ENCODE measurements at regions not wholly inside any gene's neighbourhood (a gene's known extent, or its start where the extent isn't known, plus 50 kb on each side); places are given as distances from the start of the nearest gene placed in this dataset.

DNA sequence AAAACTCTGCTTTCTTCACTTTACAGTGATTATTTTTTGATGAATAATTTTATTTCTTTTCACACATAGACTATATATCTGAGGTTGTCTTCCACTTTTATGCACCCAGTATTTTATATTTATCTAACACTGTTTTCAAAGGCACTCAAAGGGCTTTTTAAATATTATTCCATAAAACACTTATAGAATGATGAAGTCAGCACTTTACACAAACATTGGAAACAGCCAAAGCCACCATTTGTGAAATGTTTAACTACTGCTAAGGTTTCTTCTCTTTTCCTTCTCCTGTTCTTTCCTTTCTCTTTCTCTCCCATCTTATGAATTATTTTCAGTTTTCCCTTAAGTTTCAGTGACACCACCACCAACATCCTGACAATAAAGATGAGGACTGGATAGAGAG lies 317.7 kb upstream of the FAM78B start:
- TF ChIP-seq, protein P1, sequence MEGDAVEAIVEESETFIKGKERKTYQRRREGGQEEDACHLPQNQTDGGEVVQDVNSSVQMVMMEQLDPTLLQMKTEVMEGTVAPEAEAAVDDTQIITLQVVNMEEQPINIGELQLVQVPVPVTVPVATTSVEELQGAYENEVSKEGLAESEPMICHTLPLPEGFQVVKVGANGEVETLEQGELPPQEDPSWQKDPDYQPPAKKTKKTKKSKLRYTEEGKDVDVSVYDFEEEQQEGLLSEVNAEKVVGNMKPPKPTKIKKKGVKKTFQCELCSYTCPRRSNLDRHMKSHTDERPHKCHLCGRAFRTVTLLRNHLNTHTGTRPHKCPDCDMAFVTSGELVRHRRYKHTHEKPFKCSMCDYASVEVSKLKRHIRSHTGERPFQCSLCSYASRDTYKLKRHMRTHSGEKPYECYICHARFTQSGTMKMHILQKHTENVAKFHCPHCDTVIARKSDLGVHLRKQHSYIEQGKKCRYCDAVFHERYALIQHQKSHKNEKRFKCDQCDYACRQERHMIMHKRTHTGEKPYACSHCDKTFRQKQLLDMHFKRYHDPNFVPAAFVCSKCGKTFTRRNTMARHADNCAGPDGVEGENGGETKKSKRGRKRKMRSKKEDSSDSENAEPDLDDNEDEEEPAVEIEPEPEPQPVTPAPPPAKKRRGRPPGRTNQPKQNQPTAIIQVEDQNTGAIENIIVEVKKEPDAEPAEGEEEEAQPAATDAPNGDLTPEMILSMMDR (IDR thresholded peaks at IDR 0.05; ENCODE audit: insufficient read depth, low read length, severe bottlenecking) = no peak
- FAIRE-seq (no peak), DNase-seq (ENCODE audit: low read depth) (no peak)
- H3K4me3 ChIP-seq (ENCODE audit: low read depth, low read length) = no peak overlapping the region
- no peaks in the 10 kb centered on the region for H3K36me3 ChIP-seq (ENCODE audit: control insufficient read depth, insufficient read depth, low read length)
- H3K27me3 ChIP-seq (ENCODE audit: control insufficient read depth, insufficient read depth, low read length) = no peaks in the 10 kb centered on the region

DNA sequence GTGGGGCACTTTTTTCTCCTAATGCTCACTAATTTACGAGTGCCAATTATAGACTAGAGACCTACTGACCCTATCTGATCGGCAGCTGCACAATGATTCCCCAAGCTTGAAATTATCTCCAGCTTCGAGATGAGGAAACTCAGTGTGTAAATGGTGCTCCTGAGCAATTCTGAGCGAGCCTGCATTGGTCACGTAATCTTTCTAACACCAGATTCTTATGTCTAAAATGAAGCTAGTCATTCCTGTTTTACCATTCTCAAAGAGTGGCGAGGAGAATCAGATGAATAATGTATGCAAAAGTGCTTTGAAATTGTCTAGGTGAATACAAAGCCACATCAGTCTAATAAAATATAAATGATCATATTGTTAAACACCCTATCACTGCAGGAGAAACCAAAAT lies 318.1 kb upstream of the FAM78B start:
- TF ChIP-seq, protein P1 (IDR thresholded peaks at IDR 0.05; ENCODE audit: insufficient read depth, low read length, severe bottlenecking) = no peak
- Histone ChIP-seq H3K4me3 (ENCODE audit: low read depth, low read length) (no peak overlapping the region), H3K27me3 (ENCODE audit: control insufficient read depth, insufficient read depth, low read length) (no peaks in the 10 kb centered on the region), H3K36me3 (ENCODE audit: control insufficient read depth, insufficient read depth, low read length) (no peaks in the 10 kb centered on the region)
- FAIRE-seq (no peak), DNase-seq (ENCODE audit: low read depth) (no peak)

DNA sequence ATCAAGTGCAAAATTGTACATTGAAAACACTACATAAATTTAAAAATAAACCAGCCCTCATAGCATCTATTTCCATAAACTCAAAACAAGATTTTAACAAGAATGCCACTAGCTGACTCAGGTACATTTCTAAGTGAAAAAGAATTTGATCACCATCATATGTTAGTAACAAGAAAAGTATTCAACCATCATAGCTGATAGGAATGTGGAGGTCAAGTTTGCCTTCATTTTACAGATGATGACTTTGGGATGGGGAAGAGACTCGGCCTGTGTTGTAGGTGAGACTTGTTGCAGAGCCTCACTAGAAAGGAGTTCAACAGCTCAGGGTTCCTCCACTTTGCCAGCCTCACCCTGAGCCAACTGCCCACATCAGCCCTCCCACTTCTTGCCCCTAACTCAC lies 318.8 kb upstream of the FAM78B start:
- FAIRE-seq (no peak), DNase-seq (ENCODE audit: low read depth) (peak; percentile 43)
- Histone ChIP-seq H3K4me3 (ENCODE audit: low read depth, low read length) (no peak overlapping the region), H3K27me3 (ENCODE audit: control insufficient read depth, insufficient read depth, low read length) (no peaks in the 10 kb centered on the region), H3K36me3 (ENCODE audit: control insufficient read depth, insufficient read depth, low read length) (no peaks in the 10 kb centered on the region)
- TF ChIP-seq, protein P1 (IDR thresholded peaks at IDR 0.05; ENCODE audit: insufficient read depth, low read length, severe bottlenecking) = no peak

DNA sequence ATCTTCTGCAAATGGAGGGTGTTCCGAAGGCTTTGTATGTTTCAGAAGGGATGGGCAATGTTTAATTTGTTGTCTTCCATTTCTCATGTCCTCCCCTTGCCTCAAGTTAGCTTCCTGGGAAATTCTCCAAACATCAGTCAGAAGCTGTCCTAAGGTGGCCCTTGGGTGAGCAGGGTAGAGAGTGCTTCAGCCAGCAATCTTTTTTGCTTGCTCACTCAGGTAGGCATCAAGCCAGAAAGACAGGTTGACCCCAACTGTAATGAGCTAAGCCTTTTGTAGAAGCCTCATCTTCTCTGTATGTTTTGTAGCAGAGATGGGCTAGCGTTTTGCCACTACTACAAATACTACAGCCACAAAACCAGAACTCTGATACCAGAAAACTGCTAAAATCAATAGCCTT lies 321.5 kb upstream of the FAM78B start:
- Histone ChIP-seq H3K36me3 (ENCODE audit: control insufficient read depth, insufficient read depth, low read length) (no peaks in the 10 kb centered on the region), H3K27me3 (ENCODE audit: control insufficient read depth, insufficient read depth, low read length) (no peaks in the 10 kb centered on the region), H3K4me3 (ENCODE audit: low read depth, low read length) (no peak overlapping the region)
- FAIRE-seq (no peak), DNase-seq (ENCODE audit: low read depth) (no peak)
- TF ChIP-seq, protein P1 (IDR thresholded peaks at IDR 0.05; ENCODE audit: insufficient read depth, low read length, severe bottlenecking) = no peak

DNA sequence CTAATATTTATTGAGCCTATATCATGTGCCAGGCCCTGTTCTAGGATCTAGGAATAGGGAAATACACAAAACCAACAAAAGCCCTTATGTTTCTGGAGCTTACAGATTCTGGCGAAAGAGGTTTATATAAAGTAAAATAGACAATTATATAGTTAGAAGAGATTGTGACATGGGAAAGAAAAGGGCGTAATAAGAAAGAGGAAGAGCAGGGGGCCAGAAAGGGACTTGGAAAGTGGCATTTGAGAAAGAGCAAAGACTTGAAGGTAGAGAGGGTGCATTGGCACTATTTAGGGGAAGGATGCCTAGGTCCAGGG lies 322.5 kb upstream of the FAM78B start:
- TF ChIP-seq, protein P1 (IDR thresholded peaks at IDR 0.05; ENCODE audit: insufficient read depth, low read length, severe bottlenecking) = no peak
- Histone ChIP-seq H3K27me3 (ENCODE audit: control insufficient read depth, insufficient read depth, low read length) (no peaks in the 10 kb centered on the region), H3K36me3 (ENCODE audit: control insufficient read depth, insufficient read depth, low read length) (no peaks in the 10 kb centered on the region), H3K4me3 (ENCODE audit: low read depth, low read length) (no peak overlapping the region)
- FAIRE-seq (no peak), DNase-seq (ENCODE audit: low read depth) (no peak)

DNA sequence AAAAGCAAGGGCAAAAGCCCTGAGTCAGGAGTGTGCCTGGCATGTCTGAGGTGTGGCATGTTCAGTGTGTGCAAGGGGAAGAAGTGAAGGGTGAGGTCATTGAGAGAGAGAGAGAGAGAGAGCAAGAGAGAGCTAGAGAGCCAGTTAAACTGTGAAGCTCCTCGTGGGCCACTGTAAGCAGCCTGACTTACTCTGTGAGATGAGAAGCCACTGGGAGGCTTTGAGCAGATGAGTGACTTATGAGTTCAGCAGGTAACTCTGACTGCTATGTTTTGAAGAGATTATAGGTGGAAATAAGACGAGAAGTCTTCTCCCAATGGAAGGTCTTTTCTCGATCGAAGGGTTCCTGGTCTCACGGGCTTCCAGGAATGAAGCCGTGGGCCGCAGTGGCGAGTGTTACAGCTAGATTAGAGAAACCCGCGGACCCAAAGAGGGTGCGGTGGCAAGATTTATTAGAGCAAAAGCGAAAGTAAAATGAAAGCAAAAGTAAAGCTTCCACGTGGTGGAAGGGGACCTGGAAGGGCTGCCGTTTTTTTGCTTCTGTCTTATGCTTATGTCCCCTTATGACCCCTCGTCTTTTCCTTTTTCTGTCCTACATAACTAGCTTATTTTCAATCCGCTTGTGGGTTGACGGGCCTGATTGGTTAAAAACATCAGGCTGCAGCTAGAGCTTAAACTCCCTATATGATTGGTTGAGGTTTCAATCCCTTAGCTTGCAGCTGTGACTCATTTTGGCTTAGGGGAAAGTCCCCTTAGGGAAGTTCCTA lies 323.1 kb upstream of the FAM78B start:
- no peaks in the 10 kb centered on the region for H3K27me3 ChIP-seq (ENCODE audit: control insufficient read depth, insufficient read depth, low read length)
- DNase-seq (ENCODE audit: low read depth) (peak; percentile 32), FAIRE-seq (no peak)
- TF ChIP-seq, protein P1 (IDR thresholded peaks at IDR 0.05; ENCODE audit: insufficient read depth, low read length, severe bottlenecking) = no peak
- H3K36me3 ChIP-seq (ENCODE audit: control insufficient read depth, insufficient read depth, low read length) = no peaks in the 10 kb centered on the region
- H3K4me3 ChIP-seq (ENCODE audit: low read depth, low read length) = no peak overlapping the region

Data from bronchial epithelial cell (primary cell).